GM23338 (cell line): ENCODE measurements at regions not wholly inside any gene's neighbourhood (a gene's known extent, or its start where the extent isn't known, plus 50 kb on each side); places are given as distances from the start of the nearest gene placed in this dataset.
A peak's percentile ranks its signal among the peaks of the same experiment; 100 is the strongest.

Source experiments
- ATAC-seq: fragments of 200-7000 bp; cut with Tn5 transposase; 3 replicates; pipeline ENCODE4 v1.9.1; 2020
- DNase-seq: peaks from one replicate; pipeline ENCODE4 v3.0.0-alpha.2; 2015; ENCODE audit warnings: low spot score
- H2AFZ ChIP-seq: fragments of 200-600 bp; sonication (generic); 2 replicates; pipeline ENCODE4 v1.8.0; 2016; ENCODE audit warnings: antibody characterized with exemption, mild to moderate bottlenecking, moderate library complexity
- H3F3A ChIP-seq: fragments of 200-600 bp; sonication (generic); replicated peaks from 2 replicates; pipeline ENCODE4 v1.8.0; 2017; ENCODE audit warnings: antibody characterized with exemption, mixed run types, low read depth
- H3K27ac ChIP-seq: fragments of 200-600 bp; sonication (generic); 2 replicates; pipeline ENCODE4 v1.6.1; 2016; ENCODE audit warnings: low read depth
- H3K27me3 ChIP-seq: fragments of 200-600 bp; sonication (generic); 2 replicates; pipeline ENCODE4 v1.8.0; 2016; ENCODE audit warnings: mild to moderate bottlenecking, mixed run types, moderate library complexity; ENCODE audit not compliant: insufficient read depth
- H3K36me3 ChIP-seq: fragments of 200-600 bp; sonication (generic); 2 replicates; pipeline ENCODE4 v1.8.0; 2016; ENCODE audit warnings: mild to moderate bottlenecking; ENCODE audit not compliant: insufficient read depth
- H3K4me1 ChIP-seq: fragments of 200-600 bp; sonication (generic); 2 replicates; pipeline ENCODE4 v1.8.0; 2016; ENCODE audit warnings: mild to moderate bottlenecking, moderate library complexity; ENCODE audit not compliant: insufficient read depth
- H3K4me2 ChIP-seq: fragments of 200-600 bp; sonication (generic); 2 replicates; pipeline ENCODE4 v1.7.1; 2017; ENCODE audit warnings: mixed run types
- H3K4me3 ChIP-seq: fragments of 200-600 bp; sonication (generic); 2 replicates; pipeline ENCODE4 v1.6.1; 2016; ENCODE audit warnings: mixed run types
- H3K79me2 ChIP-seq: fragments of 200-600 bp; sonication (generic); replicated peaks from 2 replicates; pipeline ENCODE4 v1.8.0; 2017; ENCODE audit warnings: mild to moderate bottlenecking; ENCODE audit not compliant: insufficient read depth
- H3K9me2 ChIP-seq: fragments of 200-600 bp; sonication (generic); 2 replicates; pipeline ENCODE4 v1.8.0; 2017; ENCODE audit not compliant: insufficient read depth
- H4K20me1 ChIP-seq: fragments of 200-600 bp; sonication (generic); replicated peaks from 2 replicates; pipeline ENCODE4 v1.8.0; 2017; ENCODE audit warnings: mild to moderate bottlenecking; ENCODE audit not compliant: insufficient read depth
- H3K27ac Mint-ChIP-seq: 2 replicates; pipeline ENCODE4 v1.8.0; 2020; ENCODE audit warnings: inconsistent platforms, mild to moderate bottlenecking, moderate library complexity, mixed read lengths
- H3K27me3 Mint-ChIP-seq: 3 replicates; pipeline ENCODE4 v1.8.0; 2022; ENCODE audit warnings: low read depth, mild to moderate bottlenecking, moderate library complexity, mixed read lengths, inconsistent platforms; ENCODE audit not compliant: insufficient read depth, poor library complexity
- H3K36me3 Mint-ChIP-seq: 3 replicates; pipeline ENCODE4 v1.8.0; 2021; ENCODE audit warnings: low read depth, mild to moderate bottlenecking, inconsistent platforms, moderate library complexity, mixed read lengths
- H3K4me1 Mint-ChIP-seq: 3 replicates; pipeline ENCODE4 v1.8.0; 2020; ENCODE audit warnings: mild to moderate bottlenecking, inconsistent platforms, mixed read lengths
- H3K4me3 Mint-ChIP-seq: 3 replicates; pipeline ENCODE4 v1.8.0; 2021; ENCODE audit warnings: moderate library complexity, mild to moderate bottlenecking, inconsistent platforms, mixed read lengths
- H3K9me3 Mint-ChIP-seq: 3 replicates; pipeline ENCODE4 v1.8.0; 2020; ENCODE audit warnings: moderate library complexity, mild to moderate bottlenecking, inconsistent platforms, mixed read lengths
- CREB1 ChIP-seq: fragments of 250-450 bp; sonication (Bioruptor Pico); IDR thresholded peaks from 2 replicates; pipeline ENCODE4 v1.5.0; 2020; ENCODE audit warnings: low read depth, mild to moderate bottlenecking, moderate library complexity
- ETS1 ChIP-seq: IDR thresholded peaks from 2 replicates; pipeline ENCODE4 v1.6.1; 2016; ENCODE audit warnings: antibody characterized with exemption
- EZH2 ChIP-seq: fragments of 200-600 bp; sonication (generic); IDR thresholded peaks from one replicate; pipeline ENCODE4 v1.8.0; 2017; ENCODE audit warnings: antibody characterized with exemption, mild to moderate bottlenecking, low read depth; ENCODE audit not compliant: unreplicated experiment
- EZH2phosphoT487 ChIP-seq: fragments of 200-600 bp; sonication (generic); IDR thresholded peaks from one replicate; pipeline ENCODE4 v1.8.1; 2018; ENCODE audit warnings: antibody characterized with exemption; ENCODE audit not compliant: unreplicated experiment
- JUNB ChIP-seq: IDR thresholded peaks from one replicate; pipeline ENCODE4 v1.6.1; 2016; ENCODE audit warnings: antibody characterized with exemption; ENCODE audit not compliant: unreplicated experiment
- NANOG ChIP-seq: IDR thresholded peaks from 2 replicates; pipeline ENCODE4 v1.6.1; 2016; ENCODE audit warnings: antibody characterized with exemption, borderline replicate concordance
- POLR2AphosphoS5 ChIP-seq: IDR thresholded peaks from 2 replicates; pipeline ENCODE4 v1.6.1; 2016; ENCODE audit warnings: antibody characterized with exemption, low read depth
- STAT1 ChIP-seq: IDR thresholded peaks from one replicate; pipeline ENCODE4 v1.6.1; 2016; ENCODE audit warnings: antibody characterized with exemption; ENCODE audit not compliant: unreplicated experiment
- ZNF114 ChIP-seq: fragments of 250-450 bp; sonication (Bioruptor Pico); IDR thresholded peaks from 2 replicates; pipeline ENCODE4 v1.5.0; 2020; ENCODE audit warnings: mild to moderate bottlenecking, moderate library complexity
- ZNF331 ChIP-seq: fragments of 250-450 bp; sonication (Bioruptor Pico); IDR thresholded peaks from 2 replicates; pipeline ENCODE4 v1.5.0; 2020; ENCODE audit warnings: low read depth, mild to moderate bottlenecking, moderate library complexity
- TF ChIP-seq, protein P1 (sequence below): IDR thresholded peaks from one replicate; pipeline ENCODE4 v1.6.1; 2018; ENCODE audit warnings: antibody characterized with exemption; ENCODE audit not compliant: unreplicated experiment
- TF ChIP-seq, protein P2 (sequence below), 2 experiments: fragments of 200-600 bp in 1 of 2; sonication (generic) in 1 of 2; conservative IDR thresholded peaks; 2 replicates each; pipeline versions ENCODE4 v1.5.1 to v1.6.1; 2016 to 2017; ENCODE audit warnings: antibody characterized with exemption in 2 of 2, low read depth in 2 of 2, mild to moderate bottlenecking in 2 of 2, moderate library complexity in 1 of 2

GRCh38 chr3:153394017-153394416 lies 232.0 kb downstream of the RAP2B start (continued):
- TF ChIP-seq, protein P1, sequence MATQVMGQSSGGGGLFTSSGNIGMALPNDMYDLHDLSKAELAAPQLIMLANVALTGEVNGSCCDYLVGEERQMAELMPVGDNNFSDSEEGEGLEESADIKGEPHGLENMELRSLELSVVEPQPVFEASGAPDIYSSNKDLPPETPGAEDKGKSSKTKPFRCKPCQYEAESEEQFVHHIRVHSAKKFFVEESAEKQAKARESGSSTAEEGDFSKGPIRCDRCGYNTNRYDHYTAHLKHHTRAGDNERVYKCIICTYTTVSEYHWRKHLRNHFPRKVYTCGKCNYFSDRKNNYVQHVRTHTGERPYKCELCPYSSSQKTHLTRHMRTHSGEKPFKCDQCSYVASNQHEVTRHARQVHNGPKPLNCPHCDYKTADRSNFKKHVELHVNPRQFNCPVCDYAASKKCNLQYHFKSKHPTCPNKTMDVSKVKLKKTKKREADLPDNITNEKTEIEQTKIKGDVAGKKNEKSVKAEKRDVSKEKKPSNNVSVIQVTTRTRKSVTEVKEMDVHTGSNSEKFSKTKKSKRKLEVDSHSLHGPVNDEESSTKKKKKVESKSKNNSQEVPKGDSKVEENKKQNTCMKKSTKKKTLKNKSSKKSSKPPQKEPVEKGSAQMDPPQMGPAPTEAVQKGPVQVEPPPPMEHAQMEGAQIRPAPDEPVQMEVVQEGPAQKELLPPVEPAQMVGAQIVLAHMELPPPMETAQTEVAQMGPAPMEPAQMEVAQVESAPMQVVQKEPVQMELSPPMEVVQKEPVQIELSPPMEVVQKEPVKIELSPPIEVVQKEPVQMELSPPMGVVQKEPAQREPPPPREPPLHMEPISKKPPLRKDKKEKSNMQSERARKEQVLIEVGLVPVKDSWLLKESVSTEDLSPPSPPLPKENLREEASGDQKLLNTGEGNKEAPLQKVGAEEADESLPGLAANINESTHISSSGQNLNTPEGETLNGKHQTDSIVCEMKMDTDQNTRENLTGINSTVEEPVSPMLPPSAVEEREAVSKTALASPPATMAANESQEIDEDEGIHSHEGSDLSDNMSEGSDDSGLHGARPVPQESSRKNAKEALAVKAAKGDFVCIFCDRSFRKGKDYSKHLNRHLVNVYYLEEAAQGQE = no peak
- TF ChIP-seq, protein P2, sequence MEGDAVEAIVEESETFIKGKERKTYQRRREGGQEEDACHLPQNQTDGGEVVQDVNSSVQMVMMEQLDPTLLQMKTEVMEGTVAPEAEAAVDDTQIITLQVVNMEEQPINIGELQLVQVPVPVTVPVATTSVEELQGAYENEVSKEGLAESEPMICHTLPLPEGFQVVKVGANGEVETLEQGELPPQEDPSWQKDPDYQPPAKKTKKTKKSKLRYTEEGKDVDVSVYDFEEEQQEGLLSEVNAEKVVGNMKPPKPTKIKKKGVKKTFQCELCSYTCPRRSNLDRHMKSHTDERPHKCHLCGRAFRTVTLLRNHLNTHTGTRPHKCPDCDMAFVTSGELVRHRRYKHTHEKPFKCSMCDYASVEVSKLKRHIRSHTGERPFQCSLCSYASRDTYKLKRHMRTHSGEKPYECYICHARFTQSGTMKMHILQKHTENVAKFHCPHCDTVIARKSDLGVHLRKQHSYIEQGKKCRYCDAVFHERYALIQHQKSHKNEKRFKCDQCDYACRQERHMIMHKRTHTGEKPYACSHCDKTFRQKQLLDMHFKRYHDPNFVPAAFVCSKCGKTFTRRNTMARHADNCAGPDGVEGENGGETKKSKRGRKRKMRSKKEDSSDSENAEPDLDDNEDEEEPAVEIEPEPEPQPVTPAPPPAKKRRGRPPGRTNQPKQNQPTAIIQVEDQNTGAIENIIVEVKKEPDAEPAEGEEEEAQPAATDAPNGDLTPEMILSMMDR (conservative IDR thresholded peaks at IDR 0.05; ENCODE audit: low read depth in 2 of 2) = no peak
- TF ChIP-seq NANOG (no peak), EZH2 (no peak), ETS1 (no peak), JUNB (no peak), ZNF114 (CRISPR knock-in tag) (no peak), ZNF331 (CRISPR knock-in tag) (no peak), POLR2AphosphoS5 (no peak), EZH2phosphoT487 (no peak), STAT1 (no peak)

DNA sequence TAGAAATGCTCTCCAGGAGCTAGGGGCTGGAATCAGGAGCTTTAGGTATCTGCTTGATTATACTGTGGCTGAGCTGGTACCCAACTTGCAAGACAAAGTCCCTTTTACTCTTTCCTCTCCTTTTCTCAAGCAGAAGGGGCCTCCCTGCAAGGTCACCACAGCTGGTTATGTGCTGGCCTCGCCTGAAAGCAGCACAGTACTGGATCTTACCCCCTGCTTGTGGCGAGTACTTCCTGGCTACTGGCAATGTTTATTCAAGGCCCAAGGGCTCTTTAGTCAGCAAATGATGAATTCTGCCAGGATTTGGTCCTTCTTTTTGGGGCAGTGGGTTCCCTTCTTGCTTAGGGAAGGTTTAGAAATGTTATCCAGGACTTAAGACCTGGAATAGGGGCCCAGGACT lies 234.6 kb downstream of the RAP2B start:
- Histone ChIP-seq H3K4me1 (peaks cover 8% of the 10 kb centered on the region; the same call in 1 of the 2 replicates), H3K27me3 (no peaks in the 10 kb centered on the region), H2AFZ (peak overlapping the region; percentile 92), H3K79me2 (no peaks in the 10 kb centered on the region), H4K20me1 (no peaks in the 10 kb centered on the region), H3K36me3 (no peaks in the 10 kb centered on the region), H3K9me2 (no peaks in the 10 kb centered on the region), H3K27ac (no peak overlapping the region), H3K4me2 (no peak overlapping the region), H3F3A (no peaks in the 10 kb centered on the region), H3K4me3 (no peak overlapping the region)
- no peak for DNase-seq
- no peak overlapping the region for H3K27ac Mint-ChIP-seq
- H3K4me3 Mint-ChIP-seq = no peak overlapping the region
- peaks cover 13% of the 10 kb centered on the region; the same call in 2 of the 3 replicates for H3K36me3 Mint-ChIP-seq
- peaks cover 7% of the 10 kb centered on the region; the same call in 2 of the 3 replicates for H3K4me1 Mint-ChIP-seq
- peaks cover 1% of the 10 kb centered on the region for H3K27me3 Mint-ChIP-seq
- peaks cover 15% of the 10 kb centered on the region; the same call in 1 of the 3 replicates for H3K9me3 Mint-ChIP-seq
- no peak for TF ChIP-seq NANOG
- no peak for TF ChIP-seq EZH2
- TF ChIP-seq, protein P1 = no peak
- no peak for TF ChIP-seq ZNF114 (CRISPR knock-in tag)
- TF ChIP-seq ETS1 = no peak
- TF ChIP-seq, protein P2 (conservative IDR thresholded peaks at IDR 0.05; ENCODE audit: low read depth in 2 of 2) = no peak
- TF ChIP-seq ZNF331 (CRISPR knock-in tag) = no peak
- TF ChIP-seq CREB1 (CRISPR knock-in tag) = no peak
- no peak for ATAC-seq
